ENCODE measurements at regions not wholly inside any gene's neighbourhood (a gene's known extent, or its start where the extent isn't known, plus 50 kb on each side); places are given as distances from the start of the nearest gene placed in this dataset.
"Not testable (repeated sequence)": the region's sequence is repeated elsewhere in the genome, so short reads cannot be mapped to it uniquely, and the experiment has no call there.

- no peak for DNase-seq (ENCODE audit: low spot score)
These were observed 80.8 kb upstream of the RNU6-1 start for GRCh38 chr15:67920524-67921240.

GRCh38 chr15:67922106-67922675, 82.3 kb upstream of the RNU6-1 start:
- DNase-seq (ENCODE audit: low spot score): no peak

- DNase-seq (ENCODE audit: low spot score): no peak
These were observed 83.4 kb upstream of the RNU6-1 start for GRCh38 chr15:67922971-67923945.

GRCh38 chr15:67924359-67924974, 84.6 kb upstream of the RNU6-1 start:
- DNase-seq (ENCODE audit: low spot score): no peak

GRCh38 chr15:67925182-67925581, 85.3 kb upstream of the RNU6-1 start:
- DNase-seq (ENCODE audit: low spot score): no peak

GRCh38 chr15:67927501-67928168, 87.8 kb upstream of the RNU6-1 start:
- no peak for DNase-seq (ENCODE audit: low spot score)

GRCh38 chr15:67928666-67929065, 88.8 kb upstream of the RNU6-1 start:
- DNase-seq (ENCODE audit: low spot score): no peak

- no peak for DNase-seq (ENCODE audit: low spot score)
These were observed 90.9 kb upstream of the RNU6-1 start for GRCh38 chr15:67930720-67931119.

- no peak for DNase-seq (ENCODE audit: low spot score)
These were observed 92.0 kb upstream of the RNU6-1 start for GRCh38 chr15:67931861-67932260.

- DNase-seq (ENCODE audit: low spot score): not testable (repeated sequence)
These were observed 94.3 kb upstream of the RNU6-1 start for GRCh38 chr15:67934126-67934525.

- DNase-seq (ENCODE audit: low spot score): no peak
These were observed 95.4 kb upstream of the RNU6-1 start for GRCh38 chr15:67935244-67935643.

GRCh38 chr15:67936258-67936657, 96.4 kb upstream of the RNU6-1 start:
- no peak for DNase-seq (ENCODE audit: low spot score)

- DNase-seq (ENCODE audit: low spot score): no peak
These were observed 97.4 kb upstream of the RNU6-1 start for GRCh38 chr15:67937153-67937761.

GRCh38 chr15:67939179-67939578, 99.3 kb upstream of the RNU6-1 start:
- not testable (repeated sequence) for DNase-seq (ENCODE audit: low spot score)

- DNase-seq (ENCODE audit: low spot score): not testable (repeated sequence)
These were observed 99.9 kb upstream of the RNU6-1 start for GRCh38 chr15:67939588-67940323.

- DNase-seq (ENCODE audit: low spot score): no peak
These were observed 100.5 kb upstream of the RNU6-1 start for GRCh38 chr15:67940324-67940719.

- peak; percentile 86 for DNase-seq (ENCODE audit: low spot score)
These were observed 101.9 kb upstream of the RNU6-1 start for GRCh38 chr15:67941648-67942310.

- DNase-seq (ENCODE audit: low spot score): no peak
These were observed 103.6 kb upstream of the RNU6-1 start for GRCh38 chr15:67943475-67943874.

- DNase-seq (ENCODE audit: low spot score): no peak
These were observed 104.3 kb upstream of the RNU6-1 start for GRCh38 chr15:67944010-67944641.

- DNase-seq (ENCODE audit: low spot score): no peak
These were observed 105.3 kb upstream of the RNU6-1 start for GRCh38 chr15:67945131-67945530.

All from SW480 (cell line).